Non-pigmented ciliary epithelial cell (primary cell): ENCODE measurements at regions not wholly inside any gene's neighbourhood (a gene's known extent, or its start where the extent isn't known, plus 50 kb on each side); places are given as distances from the start of the nearest gene placed in this dataset.

Source experiments
- DNase-seq: peaks from one replicate; pipeline ENCODE4 v3.0.0-alpha.2; 2010; ENCODE audit warnings: low read depth

- peak; percentile 96 for DNase-seq
These were observed 78.0 kb upstream of the DRD2 start for GRCh38 chr11:113553235-113553634.

GRCh38 chr11:113552271-113552670, 77.1 kb upstream of the DRD2 start:
- DNase-seq: no peak

DNA sequence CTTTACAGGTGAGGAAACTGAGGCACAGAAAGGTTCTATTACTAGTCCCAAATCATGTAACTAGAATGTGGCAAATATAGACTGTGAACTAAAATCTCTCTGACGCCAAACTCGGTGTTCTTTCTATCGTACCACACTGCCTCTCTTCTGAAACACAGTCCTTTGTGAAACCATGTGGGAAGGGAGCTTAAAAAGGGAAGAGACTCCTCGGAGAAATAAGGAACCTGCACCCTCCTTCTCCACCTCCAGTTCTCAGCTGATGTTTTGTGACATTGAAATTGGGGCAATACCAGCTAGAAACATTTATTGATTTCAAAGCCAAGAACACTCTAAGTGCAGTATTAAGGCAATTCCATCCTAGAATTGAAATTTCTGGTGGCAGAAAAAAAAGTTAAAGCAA, 76.4 kb upstream of the DRD2 start:
- DNase-seq: no peak

- DNase-seq: no peak
These were observed 74.7 kb upstream of the DRD2 start for GRCh38 chr11:113549611-113550578.

DNA sequence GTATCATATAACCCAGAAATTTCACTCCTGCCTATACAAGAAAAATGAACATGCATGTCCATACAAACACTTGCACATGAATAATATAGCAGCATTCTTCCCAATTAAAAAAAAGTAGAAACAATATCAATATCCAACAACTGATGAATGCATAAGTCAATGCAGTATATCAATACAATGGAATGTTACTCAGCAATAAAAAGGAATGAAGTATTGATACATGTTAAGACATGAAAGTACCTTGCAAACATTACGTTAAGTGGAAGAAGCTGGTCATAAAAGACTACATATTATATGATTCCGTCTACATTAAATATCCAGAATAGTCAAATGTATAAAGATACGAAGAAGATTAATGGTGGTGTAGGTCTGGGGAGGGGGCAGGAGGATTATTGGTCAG, 73.9 kb upstream of the DRD2 start:
- DNase-seq: no peak

DNA sequence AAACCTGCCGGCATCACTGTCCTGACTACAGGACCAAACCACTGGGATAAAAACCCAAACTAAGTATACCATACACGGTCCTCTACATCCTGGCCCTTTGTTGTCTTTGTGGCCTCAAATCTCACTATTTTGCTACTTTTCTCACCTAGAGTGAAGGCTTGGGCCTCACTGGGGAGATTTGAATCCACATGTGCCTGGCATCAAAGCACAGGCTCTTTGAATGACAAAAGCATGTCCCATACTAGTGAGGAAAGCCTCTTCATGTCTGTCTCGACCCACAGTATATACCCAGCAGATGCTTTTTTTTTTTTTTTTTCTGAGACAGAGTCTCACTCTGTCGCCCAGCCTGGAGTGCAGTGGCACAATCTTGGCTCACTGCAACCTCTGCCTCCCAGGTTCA, 72.5 kb upstream of the DRD2 start:
- DNase-seq: no peak

DNA sequence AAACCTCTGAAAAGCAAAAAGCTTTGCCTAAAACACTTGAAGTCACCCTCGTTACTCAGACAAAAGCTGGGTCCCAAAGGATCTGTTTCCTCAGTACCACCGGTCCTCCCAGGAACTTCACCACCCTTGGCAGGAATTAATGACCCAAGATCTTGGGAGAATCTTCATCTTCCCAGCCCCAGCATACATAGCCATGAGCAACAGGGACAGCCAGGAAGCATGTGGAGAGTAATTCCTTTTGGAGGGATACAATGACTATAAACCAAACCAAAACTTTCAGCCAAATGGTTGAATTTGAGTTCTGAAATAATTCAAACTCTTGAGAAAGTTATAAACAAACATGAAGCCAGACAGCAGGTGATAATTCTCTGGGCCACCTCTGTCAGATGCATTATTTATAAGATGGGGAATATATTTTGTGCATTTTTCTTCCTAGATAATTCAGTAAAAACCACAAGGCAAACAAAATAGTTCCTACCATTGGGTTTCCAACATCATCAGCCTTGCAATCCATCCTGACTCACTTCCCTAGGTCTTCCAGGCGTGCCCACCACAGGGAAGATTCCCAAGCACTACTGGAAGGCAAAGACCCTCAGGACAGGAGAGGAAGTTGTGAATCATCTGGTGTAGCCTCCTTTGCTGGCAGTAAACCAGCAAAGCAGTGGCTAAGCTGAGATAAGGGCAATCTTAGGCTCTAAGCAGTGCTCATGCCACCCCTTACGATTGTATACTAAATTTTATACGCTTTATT, 71.7 kb upstream of the DRD2 start:
- DNase-seq: peak; percentile 74

DNA sequence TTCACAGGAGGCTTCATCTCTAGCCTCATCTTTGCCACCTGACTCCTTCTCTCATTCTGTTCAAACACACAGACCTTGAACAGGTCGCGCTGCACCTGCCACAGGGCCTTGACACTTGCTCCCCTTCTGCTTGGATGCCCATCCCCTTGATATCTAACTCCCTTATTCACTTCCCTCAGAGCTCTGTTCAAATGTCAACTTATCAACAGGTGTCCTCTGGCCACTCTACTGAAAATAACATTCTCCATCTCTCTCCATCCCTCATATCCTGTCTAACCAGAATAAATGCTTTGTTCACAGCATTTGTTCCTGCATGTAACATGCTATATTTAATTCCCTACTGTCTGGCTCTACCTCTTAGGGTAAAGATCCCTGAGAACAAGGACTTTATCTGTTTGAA, 67.2 kb upstream of the DRD2 start:
- DNase-seq: no peak

DNA sequence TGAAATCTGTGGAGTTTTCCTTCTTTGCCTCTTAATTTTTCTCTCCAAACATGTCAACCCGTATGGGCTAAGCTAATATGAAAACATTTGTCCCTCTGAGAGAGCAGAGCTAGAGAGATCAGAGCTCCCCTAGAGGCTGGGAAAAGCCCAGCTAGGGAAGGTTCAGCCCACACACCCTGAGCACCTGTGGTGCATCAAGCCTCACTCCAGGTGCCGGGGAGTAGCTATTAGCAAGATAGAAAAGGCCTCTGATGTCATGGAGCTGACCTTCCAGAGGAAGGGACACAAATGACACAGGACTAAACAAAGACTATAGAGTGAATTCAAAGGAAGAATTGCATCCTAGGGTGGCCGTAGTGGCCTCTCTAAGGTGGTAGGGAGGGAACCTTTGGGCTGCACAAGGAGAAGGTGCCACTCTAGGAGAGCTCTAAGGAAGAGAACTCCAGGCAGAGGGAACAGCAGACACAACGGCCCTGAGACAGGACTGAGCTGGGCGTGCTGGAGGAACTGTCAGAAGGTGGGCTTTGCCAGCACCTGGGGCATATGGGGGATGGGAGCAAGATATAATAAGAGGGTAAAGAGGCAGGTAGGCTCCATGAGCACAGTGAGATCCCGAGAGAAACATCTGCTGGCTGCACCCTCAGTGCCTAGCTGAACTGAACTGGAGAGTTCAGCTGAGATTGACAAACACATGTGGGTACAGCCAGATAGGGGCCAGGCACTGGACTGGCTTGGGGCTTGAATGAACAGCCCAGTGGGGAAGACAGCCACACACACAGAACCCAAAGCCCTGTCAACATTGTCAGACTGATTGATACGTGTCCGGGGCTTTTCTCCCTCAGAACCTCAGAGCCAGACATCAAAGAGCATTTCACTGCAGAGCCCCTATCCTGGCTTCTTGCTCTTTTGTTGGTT, 65.5 kb upstream of the DRD2 start:
- no peak for DNase-seq

- DNase-seq: no peak
These were observed 63.5 kb upstream of the DRD2 start for GRCh38 chr11:113538451-113539412.

- DNase-seq: no peak
These were observed 59.4 kb upstream of the DRD2 start for GRCh38 chr11:113534625-113535024.

DNA sequence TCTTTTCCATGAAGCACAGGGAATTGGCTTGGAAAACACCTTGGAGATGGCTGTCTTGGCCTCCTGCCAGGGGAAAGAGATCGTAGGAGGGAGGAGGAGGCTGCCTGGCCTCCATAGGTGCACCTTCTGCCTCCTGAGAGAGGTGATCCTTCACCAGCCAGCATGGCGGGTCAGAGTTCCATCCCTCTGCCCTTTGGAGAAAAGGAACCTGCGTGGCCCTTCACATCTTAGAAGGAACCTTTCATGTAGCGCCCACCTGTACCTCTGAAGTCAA, 58.2 kb upstream of the DRD2 start:
- DNase-seq: no peak

DNA sequence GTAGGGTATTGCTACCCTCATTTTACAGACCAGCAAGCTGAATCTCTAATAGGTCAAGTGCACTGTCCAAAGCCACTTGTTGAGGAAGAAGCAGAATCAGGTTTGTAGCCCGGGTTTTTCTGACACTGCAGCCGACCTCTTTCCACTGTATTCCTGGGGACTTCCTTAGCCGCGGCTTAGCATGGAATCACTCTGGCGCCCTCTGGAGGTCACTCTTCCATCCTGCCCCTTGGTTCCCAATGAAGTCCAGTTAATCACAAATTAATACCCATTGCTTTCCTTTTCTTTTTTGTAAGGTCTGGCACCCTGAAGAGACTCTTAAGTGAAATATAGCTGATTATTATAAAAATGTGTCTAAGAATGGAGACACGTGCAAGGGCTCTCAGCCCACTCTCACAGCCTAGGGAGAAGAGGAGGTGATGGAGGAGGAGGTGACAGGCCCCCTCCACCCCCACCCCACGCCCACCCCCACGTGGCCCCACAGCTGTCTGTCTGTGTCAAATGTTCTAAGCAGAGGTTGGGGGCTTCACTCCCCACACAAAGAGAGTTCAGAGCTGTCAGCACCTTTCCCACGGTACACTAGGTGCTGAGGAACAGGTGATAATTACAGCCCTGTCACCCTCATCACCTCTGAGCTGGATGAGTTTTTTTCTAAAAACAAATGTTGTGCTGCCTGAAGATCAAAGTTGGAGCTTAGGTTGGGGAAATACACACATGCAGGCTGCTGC, 57.7 kb upstream of the DRD2 start:
- DNase-seq: peak; percentile 27

DNA sequence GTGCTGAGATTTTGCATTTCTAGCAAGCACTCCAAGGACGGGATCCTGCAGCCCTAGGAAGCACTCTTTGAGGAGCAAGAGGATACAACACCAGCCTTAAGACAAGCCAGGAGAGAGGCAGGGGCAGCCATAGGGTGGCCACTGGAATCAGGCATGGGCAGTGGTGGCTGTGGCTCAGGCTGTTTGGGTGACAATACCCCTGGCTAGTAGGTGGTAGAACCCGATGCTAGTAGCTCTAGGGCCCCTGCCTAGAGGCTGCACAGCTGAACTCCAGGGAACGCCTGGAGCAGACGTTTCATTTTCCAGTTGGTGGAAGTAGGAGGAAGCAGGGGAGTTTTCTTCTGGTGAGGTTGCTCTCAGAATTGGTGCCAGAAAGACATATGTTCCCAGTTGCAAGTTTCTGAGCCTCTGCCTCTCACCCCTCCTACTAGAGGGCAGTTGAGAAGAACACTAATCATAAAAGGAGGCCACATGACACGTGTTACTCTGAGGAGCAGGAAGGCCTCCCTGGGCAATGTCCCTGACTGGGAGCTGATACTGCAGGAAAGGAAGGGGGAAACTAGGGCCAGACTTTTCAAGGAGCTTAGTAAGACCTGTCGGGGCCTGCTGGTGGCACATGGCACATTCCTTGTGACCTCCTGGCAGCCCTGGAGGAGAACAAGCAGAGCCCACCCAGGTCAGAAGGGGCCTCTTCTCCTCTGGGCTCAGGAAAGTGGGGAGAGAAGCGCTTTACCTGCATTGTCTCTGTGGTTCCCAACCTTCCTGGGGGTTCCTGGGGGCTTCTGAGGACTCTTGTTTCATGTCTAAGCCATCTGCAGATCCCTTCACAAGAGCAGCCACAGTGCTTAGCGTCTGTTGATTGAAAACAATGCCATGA, 56.6 kb upstream of the DRD2 start:
- no peak for DNase-seq

GRCh38 chr11:113531083-113531482, 55.9 kb upstream of the DRD2 start:
- no peak for DNase-seq

GRCh38 chr11:113529606-113530005, 54.4 kb upstream of the DRD2 start:
- no peak for DNase-seq

- no peak for DNase-seq
These were observed 53.8 kb upstream of the DRD2 start for GRCh38 chr11:113528982-113529381.

DNA sequence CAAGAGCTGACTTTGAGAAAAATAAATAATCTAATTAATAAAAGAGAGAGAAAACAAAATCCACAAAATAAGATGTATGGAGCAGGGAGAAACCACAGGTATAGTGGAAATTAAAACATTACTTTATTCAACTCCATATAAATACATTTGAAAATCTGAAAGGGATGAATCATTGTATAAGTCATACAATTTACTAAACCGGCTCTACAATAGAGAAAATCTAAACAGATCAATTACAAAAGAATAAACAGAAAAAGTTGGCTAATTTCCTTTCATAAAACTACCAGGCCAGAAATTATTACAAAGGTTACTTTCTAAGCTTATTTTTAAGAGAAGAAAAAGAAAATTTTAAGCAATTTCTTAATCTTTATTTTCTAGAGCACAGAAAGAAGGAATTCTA, 51.3 kb upstream of the DRD2 start:
- no peak for DNase-seq
